ENCODE measurements at regions not wholly inside any gene's neighbourhood (a gene's known extent, or its start where the extent isn't known, plus 50 kb on each side); places are given as distances from the start of the nearest gene placed in this dataset.

GRCh38 chr20:5662769-5663168, 52.0 kb upstream of the GPCPD1 start:
- TF ChIP-seq CTCF (IDR thresholded peaks at IDR 0.05; ENCODE audit: insufficient read depth, low read length) (no peak), REST (IDR thresholded peaks at IDR 0.05; ENCODE audit: insufficient replicate concordance, low read depth) (no peak)
